GM21526 (cell line): ENCODE measurements at regions not wholly inside any gene's neighbourhood (a gene's known extent, or its start where the extent isn't known, plus 50 kb on each side); places are given as distances from the start of the nearest gene placed in this dataset.
A peak's percentile ranks its signal among the peaks of the same experiment; 100 is the strongest.

Experiments used
- ATAC-seq: cut with Tn5 transposase; IDR thresholded peaks from one replicate; pipeline ENCODE4 v1.9.1; 2021; ENCODE audit warnings: moderate library complexity; ENCODE audit not compliant: unreplicated experiment, low FRiP score

DNA sequence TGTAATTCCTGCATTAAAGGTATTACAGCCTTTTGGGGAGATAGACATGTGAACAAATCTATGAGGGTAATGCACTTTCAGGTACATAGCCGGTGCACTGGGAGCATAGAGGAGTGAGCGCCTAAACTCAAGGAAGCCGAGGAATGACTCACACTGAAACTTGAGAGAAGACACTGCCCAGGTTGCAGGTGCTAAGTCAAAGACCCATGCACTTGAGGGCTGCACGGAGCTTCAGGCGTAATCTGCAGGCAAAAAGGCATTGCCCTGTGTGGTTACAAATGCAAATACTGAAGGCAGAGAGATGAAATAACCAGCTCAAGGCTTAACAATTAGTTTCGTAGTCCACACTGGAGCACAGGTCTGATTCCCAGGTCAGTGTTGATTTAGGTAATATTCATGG lies 51.0 kb upstream of the OSBPL3 start:
- peak; percentile 92 for ATAC-seq
